Activated T-cell treated with anti-CD3 and anti-CD28 coated beads for 24 hours (primary cell): ENCODE measurements at regions not wholly inside any gene's neighbourhood (a gene's known extent, or its start where the extent isn't known, plus 50 kb on each side); places are given as distances from the start of the nearest gene placed in this dataset.
"Not testable (repeated sequence)": the region's sequence is repeated elsewhere in the genome, so short reads cannot be mapped to it uniquely, and the experiment has no call there.

Source experiments
- DNase-seq: peaks from one replicate; pipeline ENCODE4 v3.0.0-alpha.2; 2020; ENCODE audit warnings: low read depth

- not testable (repeated sequence) for DNase-seq
Measured at GRCh38 chr22:19662049-19662684, 52.1 kb upstream of the SEPTIN5 start.

- no peak for DNase-seq
Measured at GRCh38 chr22:19663286-19663815, 51.0 kb upstream of the SEPTIN5 start.

GRCh38 chr22:19663821-19664355 lies 50.4 kb upstream of the SEPTIN5 start:
- DNase-seq, result no peak

GRCh38 chr22:19664406-19664805 lies 49.9 kb upstream of the SEPTIN5 start:
- no peak for DNase-seq
